Gastroesophageal sphincter (tissue), 4 donors: ENCODE measurements at regions not wholly inside any gene's neighbourhood (a gene's known extent, or its start where the extent isn't known, plus 50 kb on each side); places are given as distances from the start of the nearest gene placed in this dataset.

ENCODE experiments used
- ATAC-seq: fragments of 150-250 bp; one replicate; pipeline ENCODE4 v1.9.1; 2016; ENCODE audit warnings: mild to moderate bottlenecking, moderate library complexity
- H3K27ac ChIP-seq, 4 donors: fragments of 200-600 bp; sonication (generic) in 3 of 4; 1 replicate in 3 of 4; 2 replicates in 1 of 4; pipeline ENCODE4 v1.5.1; 2016 to 2019
- H3K27me3 ChIP-seq: fragments of 200-600 bp; sonication (generic); one replicate; pipeline ENCODE4 v1.5.1; 2019
- H3K36me3 ChIP-seq, 2 donors: fragments of 200-600 bp; sonication (generic); one replicate each; pipeline ENCODE4 v1.5.1; 2019; ENCODE audit warnings: control low read depth in 1 of 2
- H3K4me1 ChIP-seq, 3 donors: fragments of 200-600 bp; sonication (generic); 1 replicate in 2 of 3; 2 replicates in 1 of 3; pipeline ENCODE4 v1.5.1; 2016 to 2019; ENCODE audit warnings: control low read depth in 2 of 3
- H3K4me3 ChIP-seq, 2 donors: fragments of 200-600 bp; sonication (generic); one replicate each; pipeline ENCODE4 v1.5.1; 2019; ENCODE audit warnings: mild to moderate bottlenecking in 1 of 2, moderate library complexity in 1 of 2
- H3K9me3 ChIP-seq, 3 donors: fragments of 200-600 bp; sonication (generic); one replicate each; pipeline ENCODE4 v1.5.1; 2017 to 2019; ENCODE audit warnings: control low read depth in 2 of 3
- EP300 ChIP-seq: sonication (generic); formaldehyde crosslinking; IDR thresholded peaks from one replicate; pipeline ENCODE4 v1.6.1; 2017; ENCODE audit warnings: antibody characterized with exemption, mild to moderate bottlenecking
- POLR2A ChIP-seq, 2 donors: fragments of 450-650 bp; IDR thresholded peaks; one replicate each; pipeline ENCODE4 v1.6.1; 2017; ENCODE audit warnings: antibody characterized with exemption in 2 of 2, mild to moderate bottlenecking in 2 of 2, moderate library complexity in 1 of 2
- POLR2AphosphoS5 ChIP-seq: sonication (generic); formaldehyde crosslinking; IDR thresholded peaks from one replicate; pipeline ENCODE4 v1.6.1; 2017; ENCODE audit warnings: antibody characterized with exemption
- WGBS, 2 donors: methylation state at CpG; one replicate each; pipeline ENCODE4 v1.1.5; 2018; ENCODE audit warnings: low coverage in 1 of 2; 5-methylcytosine and 5-hydroxymethylcytosine counted together
- TF ChIP-seq, protein P1 (sequence below), 4 experiments: fragments of 200-600 bp in 2 of 4; fragments of 450-650 bp in 2 of 4; sonication (generic) in 1 of 4; IDR thresholded peaks; one replicate each; pipeline ENCODE4 v1.5.1; 2017 to 2019; ENCODE audit warnings: antibody characterized with exemption in 4 of 4, mild to moderate bottlenecking in 2 of 4, moderate library complexity in 2 of 4

DNA sequence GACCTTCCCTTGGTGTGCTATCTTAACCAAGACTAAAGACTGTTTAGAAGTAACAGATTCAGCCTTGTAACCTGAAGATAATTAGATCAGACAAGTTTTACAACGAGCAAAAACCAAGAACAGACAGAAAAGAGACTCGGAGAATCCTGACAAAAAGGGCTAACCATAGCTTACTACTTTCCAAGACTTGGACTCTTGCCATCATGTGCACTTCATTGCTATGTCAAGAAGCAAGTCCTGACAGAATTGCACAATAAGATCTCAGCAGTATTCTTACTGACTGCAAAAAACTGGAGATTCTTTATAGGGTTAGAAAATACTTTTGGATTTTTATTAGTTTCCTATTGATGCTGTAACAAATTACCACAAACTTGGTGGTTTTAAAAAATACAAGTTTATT is 1539.0 kb upstream of the NUDT12 start:
- TF ChIP-seq EP300 = no peak
- TF ChIP-seq POLR2AphosphoS5 = no peak
- no peak for TF ChIP-seq POLR2A (IDR thresholded peaks at IDR 0.05)
- TF ChIP-seq, protein P1, sequence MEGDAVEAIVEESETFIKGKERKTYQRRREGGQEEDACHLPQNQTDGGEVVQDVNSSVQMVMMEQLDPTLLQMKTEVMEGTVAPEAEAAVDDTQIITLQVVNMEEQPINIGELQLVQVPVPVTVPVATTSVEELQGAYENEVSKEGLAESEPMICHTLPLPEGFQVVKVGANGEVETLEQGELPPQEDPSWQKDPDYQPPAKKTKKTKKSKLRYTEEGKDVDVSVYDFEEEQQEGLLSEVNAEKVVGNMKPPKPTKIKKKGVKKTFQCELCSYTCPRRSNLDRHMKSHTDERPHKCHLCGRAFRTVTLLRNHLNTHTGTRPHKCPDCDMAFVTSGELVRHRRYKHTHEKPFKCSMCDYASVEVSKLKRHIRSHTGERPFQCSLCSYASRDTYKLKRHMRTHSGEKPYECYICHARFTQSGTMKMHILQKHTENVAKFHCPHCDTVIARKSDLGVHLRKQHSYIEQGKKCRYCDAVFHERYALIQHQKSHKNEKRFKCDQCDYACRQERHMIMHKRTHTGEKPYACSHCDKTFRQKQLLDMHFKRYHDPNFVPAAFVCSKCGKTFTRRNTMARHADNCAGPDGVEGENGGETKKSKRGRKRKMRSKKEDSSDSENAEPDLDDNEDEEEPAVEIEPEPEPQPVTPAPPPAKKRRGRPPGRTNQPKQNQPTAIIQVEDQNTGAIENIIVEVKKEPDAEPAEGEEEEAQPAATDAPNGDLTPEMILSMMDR (IDR thresholded peaks at IDR 0.05) = no peak
- Histone ChIP-seq H3K9me3 (no peaks in the 10 kb centered on the region), H3K36me3 (no peaks in the 10 kb centered on the region), H3K27me3 (no peaks in the 10 kb centered on the region), H3K27ac (no peak overlapping the region), H3K4me1 (no peaks in the 10 kb centered on the region), H3K4me3 (no peak overlapping the region)
- 23 to 24% methylated on average over 2 of the region's 2 CpGs for WGBS, 2 donors
- ATAC-seq = no peak

DNA sequence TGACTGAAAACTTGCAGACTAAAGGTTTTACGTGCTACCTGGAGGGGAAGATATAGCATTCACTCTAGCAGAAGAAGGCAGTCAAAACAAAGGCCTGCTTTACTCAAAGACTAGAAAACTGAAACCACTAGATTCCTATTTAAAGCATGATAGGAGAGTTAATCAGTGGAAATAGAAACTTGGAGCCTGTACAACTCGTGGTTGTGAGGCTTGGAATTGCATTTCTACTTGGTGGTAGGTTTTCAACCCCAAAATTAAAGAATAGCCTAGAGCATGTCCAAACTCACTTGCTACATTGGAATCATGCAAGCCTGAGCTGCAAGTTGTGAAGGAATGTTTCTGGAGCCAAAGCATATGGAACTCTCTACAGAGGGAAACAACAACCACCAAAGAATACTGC is 1526.4 kb upstream of the NUDT12 start:
- Histone ChIP-seq H3K4me1 (no peaks in the 10 kb centered on the region), H3K9me3 (peaks cover 0 to 12% (median 0%) of the 10 kb centered on the region in 3 donors), H3K4me3 (no peak overlapping the region), H3K27me3 (no peaks in the 10 kb centered on the region), H3K36me3 (no peaks in the 10 kb centered on the region), H3K27ac (no peak overlapping the region)
- ATAC-seq = no peak
- 63 to 70% methylated on average over 2 of the region's 2 CpGs for WGBS, 2 donors
- no peak for TF ChIP-seq EP300
- TF ChIP-seq POLR2A (IDR thresholded peaks at IDR 0.05) = no peak
- no peak for TF ChIP-seq POLR2AphosphoS5
- TF ChIP-seq, protein P1 (IDR thresholded peaks at IDR 0.05) = no peak

DNA sequence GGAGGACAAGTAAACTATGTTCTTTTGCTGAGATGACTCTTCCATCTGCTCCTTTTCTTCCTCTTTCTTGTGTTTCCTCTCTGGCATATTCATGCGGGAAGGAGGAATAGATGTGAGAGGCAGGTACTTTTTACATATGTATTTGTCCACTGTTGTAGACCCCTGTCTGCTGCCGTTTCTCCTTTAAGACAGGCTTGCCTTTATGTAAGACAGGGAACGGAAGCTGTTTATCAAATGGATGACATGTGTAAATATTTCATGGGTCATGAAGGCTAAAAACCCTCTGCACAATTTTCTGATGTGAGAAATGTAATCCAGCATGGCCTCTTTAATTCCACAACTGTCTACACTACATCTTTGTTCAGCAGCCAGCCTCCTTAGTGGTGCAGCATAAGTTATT is 1525.5 kb upstream of the NUDT12 start:
- Histone ChIP-seq H3K4me1 (no peaks in the 10 kb centered on the region), H3K36me3 (no peaks in the 10 kb centered on the region), H3K9me3 (peaks cover 0 to 5% (median 0%) of the 10 kb centered on the region in 3 donors), H3K27ac (no peak overlapping the region), H3K4me3 (no peak overlapping the region), H3K27me3 (no peaks in the 10 kb centered on the region)
- ATAC-seq = no peak
- WGBS, 2 donors = 30 to 52% methylated on average over 3 of the region's 3 CpGs
- TF ChIP-seq, protein P1 (IDR thresholded peaks at IDR 0.05) = no peak
- TF ChIP-seq EP300 (no peak), POLR2AphosphoS5 (no peak), POLR2A (IDR thresholded peaks at IDR 0.05) (no peak)

DNA sequence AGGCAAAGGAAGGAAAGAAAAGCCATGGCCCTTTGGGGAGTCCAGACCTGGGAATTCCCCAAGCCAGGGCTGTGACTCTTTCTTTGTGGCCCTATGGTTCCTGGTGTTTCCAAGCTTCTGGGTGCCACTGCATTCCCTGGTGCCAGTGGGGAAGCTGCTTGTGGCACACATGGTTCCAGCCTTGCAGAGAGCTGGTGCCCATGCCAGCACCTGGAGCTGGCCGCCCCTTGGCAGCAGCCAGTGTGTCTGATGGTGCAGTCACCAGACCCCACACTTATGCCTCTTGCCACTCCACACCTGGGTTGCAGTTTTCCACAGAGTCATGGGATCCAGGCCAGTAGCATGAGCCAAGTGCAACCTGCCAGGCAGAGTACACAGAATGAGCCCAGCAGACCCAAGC is 1495.3 kb upstream of the NUDT12 start:
- Histone ChIP-seq H3K36me3 (no peaks in the 10 kb centered on the region), H3K9me3 (peaks cover 0 to 8% (median 0%) of the 10 kb centered on the region in 3 donors), H3K27ac (no peak overlapping the region), H3K27me3 (no peaks in the 10 kb centered on the region), H3K4me3 (no peak overlapping the region), H3K4me1 (no peaks in the 10 kb centered on the region)
- no CpG with 5 or more reads among the region's 1 CpG for WGBS, 2 donors
- ATAC-seq = no peak
- TF ChIP-seq, protein P1 (IDR thresholded peaks at IDR 0.05) = no peak
- TF ChIP-seq POLR2A (IDR thresholded peaks at IDR 0.05) = no peak
- no peak for TF ChIP-seq POLR2AphosphoS5
- no peak for TF ChIP-seq EP300

DNA sequence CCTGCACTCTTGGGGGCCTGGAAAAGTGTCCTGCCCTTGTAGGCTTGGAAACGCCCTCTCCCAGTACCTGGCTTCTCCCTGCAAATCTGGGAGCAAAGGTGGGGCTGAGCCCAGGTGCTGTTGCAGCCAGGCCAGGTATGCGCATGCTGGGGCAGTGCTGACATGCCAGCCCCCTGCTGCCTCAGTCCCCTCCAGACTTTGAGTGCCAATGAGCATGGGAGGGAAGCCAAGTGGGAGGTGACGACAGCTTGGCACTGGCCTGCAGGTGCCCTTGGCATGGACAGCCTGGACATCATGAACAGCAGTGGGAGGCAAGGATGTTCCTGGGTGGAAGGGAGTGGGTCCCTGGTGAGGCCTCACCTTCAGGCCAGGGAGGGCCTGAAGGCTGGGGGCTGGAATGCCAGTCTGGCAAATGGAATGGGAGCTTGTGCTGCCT is 1494.4 kb upstream of the NUDT12 start:
- Histone ChIP-seq H3K4me1 (no peaks in the 10 kb centered on the region), H3K36me3 (no peaks in the 10 kb centered on the region), H3K9me3 (peaks cover 0 to 8% (median 0%) of the 10 kb centered on the region in 3 donors), H3K27me3 (no peaks in the 10 kb centered on the region), H3K27ac (no peak overlapping the region), H3K4me3 (no peak overlapping the region)
- 50% methylated on average over 1 of the region's 3 CpGs; no CpG with 5 or more reads in 1 of the 2 donors for WGBS, 2 donors
- ATAC-seq = no peak
- TF ChIP-seq POLR2AphosphoS5 = no peak
- TF ChIP-seq POLR2A (IDR thresholded peaks at IDR 0.05) = no peak
- TF ChIP-seq EP300 = no peak
- TF ChIP-seq, protein P1 (IDR thresholded peaks at IDR 0.05) = no peak
